Tibial nerve (tissue), 4 donors: ENCODE measurements at regions not wholly inside any gene's neighbourhood (a gene's known extent, or its start where the extent isn't known, plus 50 kb on each side); places are given as distances from the start of the nearest gene placed in this dataset.
"Not testable (repeated sequence)": the region's sequence is repeated elsewhere in the genome, so short reads cannot be mapped to it uniquely, and the experiment has no call there.

ENCODE experiments used
- EP300 ChIP-seq, 2 donors: sonication (generic); formaldehyde crosslinking; IDR thresholded peaks; one replicate each; pipeline ENCODE4 v1.6.1; 2017; ENCODE audit warnings: antibody characterized with exemption in 2 of 2, mild to moderate bottlenecking in 1 of 2
- TF ChIP-seq, protein P1 (sequence below), 5 experiments: fragments of 200-600 bp in 3 of 5; fragments of 450-650 bp in 2 of 5; sonication (generic) in 3 of 5; IDR thresholded peaks; one replicate each; pipeline ENCODE4 v1.5.1; 2016 to 2019; ENCODE audit warnings: antibody characterized with exemption in 5 of 5, mild to moderate bottlenecking in 3 of 5, moderate library complexity in 2 of 5

GRCh38 chr9:89689321-89689720, 84.5 kb downstream of the GADD45G start:
- TF ChIP-seq, protein P1, sequence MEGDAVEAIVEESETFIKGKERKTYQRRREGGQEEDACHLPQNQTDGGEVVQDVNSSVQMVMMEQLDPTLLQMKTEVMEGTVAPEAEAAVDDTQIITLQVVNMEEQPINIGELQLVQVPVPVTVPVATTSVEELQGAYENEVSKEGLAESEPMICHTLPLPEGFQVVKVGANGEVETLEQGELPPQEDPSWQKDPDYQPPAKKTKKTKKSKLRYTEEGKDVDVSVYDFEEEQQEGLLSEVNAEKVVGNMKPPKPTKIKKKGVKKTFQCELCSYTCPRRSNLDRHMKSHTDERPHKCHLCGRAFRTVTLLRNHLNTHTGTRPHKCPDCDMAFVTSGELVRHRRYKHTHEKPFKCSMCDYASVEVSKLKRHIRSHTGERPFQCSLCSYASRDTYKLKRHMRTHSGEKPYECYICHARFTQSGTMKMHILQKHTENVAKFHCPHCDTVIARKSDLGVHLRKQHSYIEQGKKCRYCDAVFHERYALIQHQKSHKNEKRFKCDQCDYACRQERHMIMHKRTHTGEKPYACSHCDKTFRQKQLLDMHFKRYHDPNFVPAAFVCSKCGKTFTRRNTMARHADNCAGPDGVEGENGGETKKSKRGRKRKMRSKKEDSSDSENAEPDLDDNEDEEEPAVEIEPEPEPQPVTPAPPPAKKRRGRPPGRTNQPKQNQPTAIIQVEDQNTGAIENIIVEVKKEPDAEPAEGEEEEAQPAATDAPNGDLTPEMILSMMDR (IDR thresholded peaks at IDR 0.05): not testable (repeated sequence)
- not testable (repeated sequence) for TF ChIP-seq EP300 (IDR thresholded peaks at IDR 0.05)
